GM23338 (cell line): ENCODE measurements at regions not wholly inside any gene's neighbourhood (a gene's known extent, or its start where the extent isn't known, plus 50 kb on each side); places are given as distances from the start of the nearest gene placed in this dataset.
A peak's percentile ranks its signal among the peaks of the same experiment; 100 is the strongest.
"Not testable (repeated sequence)": the region's sequence is repeated elsewhere in the genome, so short reads cannot be mapped to it uniquely, and the experiment has no call there.

Source experiments
- ATAC-seq: fragments of 200-7000 bp; cut with Tn5 transposase; 3 replicates; pipeline ENCODE4 v1.9.1; 2020
- DNase-seq: peaks from one replicate; pipeline ENCODE4 v3.0.0-alpha.2; 2015; ENCODE audit warnings: low spot score
- H2AFZ ChIP-seq: fragments of 200-600 bp; sonication (generic); 2 replicates; pipeline ENCODE4 v1.8.0; 2016; ENCODE audit warnings: antibody characterized with exemption, mild to moderate bottlenecking, moderate library complexity
- H3F3A ChIP-seq: fragments of 200-600 bp; sonication (generic); replicated peaks from 2 replicates; pipeline ENCODE4 v1.8.0; 2017; ENCODE audit warnings: antibody characterized with exemption, mixed run types, low read depth
- H3K27ac ChIP-seq: fragments of 200-600 bp; sonication (generic); 2 replicates; pipeline ENCODE4 v1.6.1; 2016; ENCODE audit warnings: low read depth
- H3K27me3 ChIP-seq: fragments of 200-600 bp; sonication (generic); 2 replicates; pipeline ENCODE4 v1.8.0; 2016; ENCODE audit warnings: mild to moderate bottlenecking, mixed run types, moderate library complexity; ENCODE audit not compliant: insufficient read depth
- H3K36me3 ChIP-seq: fragments of 200-600 bp; sonication (generic); 2 replicates; pipeline ENCODE4 v1.8.0; 2016; ENCODE audit warnings: mild to moderate bottlenecking; ENCODE audit not compliant: insufficient read depth
- H3K4me1 ChIP-seq: fragments of 200-600 bp; sonication (generic); 2 replicates; pipeline ENCODE4 v1.8.0; 2016; ENCODE audit warnings: mild to moderate bottlenecking, moderate library complexity; ENCODE audit not compliant: insufficient read depth
- H3K4me2 ChIP-seq: fragments of 200-600 bp; sonication (generic); 2 replicates; pipeline ENCODE4 v1.7.1; 2017; ENCODE audit warnings: mixed run types
- H3K4me3 ChIP-seq: fragments of 200-600 bp; sonication (generic); 2 replicates; pipeline ENCODE4 v1.6.1; 2016; ENCODE audit warnings: mixed run types
- H3K79me2 ChIP-seq: fragments of 200-600 bp; sonication (generic); replicated peaks from 2 replicates; pipeline ENCODE4 v1.8.0; 2017; ENCODE audit warnings: mild to moderate bottlenecking; ENCODE audit not compliant: insufficient read depth
- H3K9me2 ChIP-seq: fragments of 200-600 bp; sonication (generic); 2 replicates; pipeline ENCODE4 v1.8.0; 2017; ENCODE audit not compliant: insufficient read depth
- H4K20me1 ChIP-seq: fragments of 200-600 bp; sonication (generic); replicated peaks from 2 replicates; pipeline ENCODE4 v1.8.0; 2017; ENCODE audit warnings: mild to moderate bottlenecking; ENCODE audit not compliant: insufficient read depth
- H3K27ac Mint-ChIP-seq: 2 replicates; pipeline ENCODE4 v1.8.0; 2020; ENCODE audit warnings: inconsistent platforms, mild to moderate bottlenecking, moderate library complexity, mixed read lengths
- H3K27me3 Mint-ChIP-seq: 3 replicates; pipeline ENCODE4 v1.8.0; 2022; ENCODE audit warnings: low read depth, mild to moderate bottlenecking, moderate library complexity, mixed read lengths, inconsistent platforms; ENCODE audit not compliant: insufficient read depth, poor library complexity
- H3K36me3 Mint-ChIP-seq: 3 replicates; pipeline ENCODE4 v1.8.0; 2021; ENCODE audit warnings: low read depth, mild to moderate bottlenecking, inconsistent platforms, moderate library complexity, mixed read lengths
- H3K4me1 Mint-ChIP-seq: 3 replicates; pipeline ENCODE4 v1.8.0; 2020; ENCODE audit warnings: mild to moderate bottlenecking, inconsistent platforms, mixed read lengths
- H3K4me3 Mint-ChIP-seq: 3 replicates; pipeline ENCODE4 v1.8.0; 2021; ENCODE audit warnings: moderate library complexity, mild to moderate bottlenecking, inconsistent platforms, mixed read lengths
- H3K9me3 Mint-ChIP-seq: 3 replicates; pipeline ENCODE4 v1.8.0; 2020; ENCODE audit warnings: moderate library complexity, mild to moderate bottlenecking, inconsistent platforms, mixed read lengths
- CREB1 ChIP-seq: fragments of 250-450 bp; sonication (Bioruptor Pico); IDR thresholded peaks from 2 replicates; pipeline ENCODE4 v1.5.0; 2020; ENCODE audit warnings: low read depth, mild to moderate bottlenecking, moderate library complexity
- CTCF ChIP-seq, 2 experiments: fragments of 200-600 bp in 1 of 2; sonication (generic) in 1 of 2; conservative IDR thresholded peaks; 2 replicates each; pipeline versions ENCODE4 v1.5.1 to v1.6.1; 2016 to 2017; ENCODE audit warnings: antibody characterized with exemption in 2 of 2, low read depth in 2 of 2, mild to moderate bottlenecking in 2 of 2, moderate library complexity in 1 of 2
- ETS1 ChIP-seq: IDR thresholded peaks from 2 replicates; pipeline ENCODE4 v1.6.1; 2016; ENCODE audit warnings: antibody characterized with exemption
- EZH2 ChIP-seq: fragments of 200-600 bp; sonication (generic); IDR thresholded peaks from one replicate; pipeline ENCODE4 v1.8.0; 2017; ENCODE audit warnings: antibody characterized with exemption, mild to moderate bottlenecking, low read depth; ENCODE audit not compliant: unreplicated experiment
- JUNB ChIP-seq: IDR thresholded peaks from one replicate; pipeline ENCODE4 v1.6.1; 2016; ENCODE audit warnings: antibody characterized with exemption; ENCODE audit not compliant: unreplicated experiment
- ZNF114 ChIP-seq: fragments of 250-450 bp; sonication (Bioruptor Pico); IDR thresholded peaks from 2 replicates; pipeline ENCODE4 v1.5.0; 2020; ENCODE audit warnings: mild to moderate bottlenecking, moderate library complexity
- ZNF331 ChIP-seq: fragments of 250-450 bp; sonication (Bioruptor Pico); IDR thresholded peaks from 2 replicates; pipeline ENCODE4 v1.5.0; 2020; ENCODE audit warnings: low read depth, mild to moderate bottlenecking, moderate library complexity
- TF ChIP-seq, protein P1 (sequence below): fragments of 250-450 bp; sonication (Bioruptor Pico); IDR thresholded peaks from 2 replicates; pipeline ENCODE4 v1.5.0; 2020; ENCODE audit warnings: mild to moderate bottlenecking, moderate library complexity

GRCh38 chr11:121855138-121855537 is 260.9 kb downstream of the BLID start:
- not testable (repeated sequence) for H3K79me2 ChIP-seq, H2AFZ ChIP-seq, H3K4me1 ChIP-seq, H3K27me3 Mint-ChIP-seq, H3K4me2 ChIP-seq, H3K27ac Mint-ChIP-seq, H3K27ac ChIP-seq, H3F3A ChIP-seq, H3K4me3 Mint-ChIP-seq, H3K4me3 ChIP-seq, H3K27me3 ChIP-seq, H3K4me1 Mint-ChIP-seq, DNase-seq, ATAC-seq, H3K9me2 ChIP-seq, H4K20me1 ChIP-seq
- H3K36me3 ChIP-seq = peaks cover 21% of the 10 kb centered on the region
- H3K36me3 Mint-ChIP-seq = peaks cover 44% of the 10 kb centered on the region
- H3K9me3 Mint-ChIP-seq = peaks cover 50% of the 10 kb centered on the region

- no peak overlapping the region for H2AFZ ChIP-seq
- H3K27ac ChIP-seq = no peak overlapping the region
- peaks cover 7% of the 10 kb centered on the region for H3K9me2 ChIP-seq
- Mint-ChIP-seq H3K36me3 (no peaks in the 10 kb centered on the region), H3K27me3 (no peaks in the 10 kb centered on the region), H3K9me3 (no peaks in the 10 kb centered on the region; the same call in 2 of the 3 replicates), H3K4me3 (no peak overlapping the region), H3K4me1 (peaks cover 12% of the 10 kb centered on the region), H3K27ac (no peak overlapping the region)
- TF ChIP-seq EZH2 (no peak), ZNF331 (no peak), ZNF114 (CRISPR knock-in tag) (no peak), ETS1 (no peak)
- H3K36me3 ChIP-seq = no peaks in the 10 kb centered on the region
- no peaks in the 10 kb centered on the region for H3F3A ChIP-seq
- H3K27me3 ChIP-seq = no peaks in the 10 kb centered on the region
- H3K4me2 ChIP-seq = no peak overlapping the region
- no peak overlapping the region for H3K4me3 ChIP-seq
- peaks cover 14% of the 10 kb centered on the region for H3K4me1 ChIP-seq
- peak; percentile 7 for DNase-seq
- no peak for ATAC-seq
- H4K20me1 ChIP-seq = no peaks in the 10 kb centered on the region
- no peaks in the 10 kb centered on the region for H3K79me2 ChIP-seq
Measured at GRCh38 chr11:121844016-121844415, 272.0 kb downstream of the BLID start.

GRCh38 chr11:121842192-121842585 is 273.8 kb downstream of the BLID start:
- Mint-ChIP-seq H3K27ac (no peak overlapping the region), H3K4me3 (no peak overlapping the region), H3K36me3 (no peaks in the 10 kb centered on the region), H3K4me1 (peaks cover 12% of the 10 kb centered on the region), H3K27me3 (no peaks in the 10 kb centered on the region), H3K9me3 (no peaks in the 10 kb centered on the region)
- Histone ChIP-seq H3K4me1 (peaks cover 14% of the 10 kb centered on the region), H3K4me2 (peak overlapping the region; percentile 4), H3K36me3 (no peaks in the 10 kb centered on the region), H4K20me1 (no peaks in the 10 kb centered on the region), H2AFZ (peak overlapping the region; percentile 29; the same call in 1 of the 2 replicates), H3K79me2 (no peaks in the 10 kb centered on the region), H3K9me2 (peaks cover 7% of the 10 kb centered on the region), H3K27ac (no peak overlapping the region), H3F3A (no peaks in the 10 kb centered on the region), H3K27me3 (no peaks in the 10 kb centered on the region), H3K4me3 (no peak overlapping the region)
- DNase-seq (no peak), ATAC-seq (no peak)
- TF ChIP-seq EZH2 (no peak), ZNF331 (no peak), ZNF114 (CRISPR knock-in tag) (no peak), CTCF (conservative IDR thresholded peaks at IDR 0.05; ENCODE audit: low read depth in 2 of 2) (no peak), CREB1 (CRISPR knock-in tag) (no peak), JUNB (no peak)
- TF ChIP-seq, protein P1, sequence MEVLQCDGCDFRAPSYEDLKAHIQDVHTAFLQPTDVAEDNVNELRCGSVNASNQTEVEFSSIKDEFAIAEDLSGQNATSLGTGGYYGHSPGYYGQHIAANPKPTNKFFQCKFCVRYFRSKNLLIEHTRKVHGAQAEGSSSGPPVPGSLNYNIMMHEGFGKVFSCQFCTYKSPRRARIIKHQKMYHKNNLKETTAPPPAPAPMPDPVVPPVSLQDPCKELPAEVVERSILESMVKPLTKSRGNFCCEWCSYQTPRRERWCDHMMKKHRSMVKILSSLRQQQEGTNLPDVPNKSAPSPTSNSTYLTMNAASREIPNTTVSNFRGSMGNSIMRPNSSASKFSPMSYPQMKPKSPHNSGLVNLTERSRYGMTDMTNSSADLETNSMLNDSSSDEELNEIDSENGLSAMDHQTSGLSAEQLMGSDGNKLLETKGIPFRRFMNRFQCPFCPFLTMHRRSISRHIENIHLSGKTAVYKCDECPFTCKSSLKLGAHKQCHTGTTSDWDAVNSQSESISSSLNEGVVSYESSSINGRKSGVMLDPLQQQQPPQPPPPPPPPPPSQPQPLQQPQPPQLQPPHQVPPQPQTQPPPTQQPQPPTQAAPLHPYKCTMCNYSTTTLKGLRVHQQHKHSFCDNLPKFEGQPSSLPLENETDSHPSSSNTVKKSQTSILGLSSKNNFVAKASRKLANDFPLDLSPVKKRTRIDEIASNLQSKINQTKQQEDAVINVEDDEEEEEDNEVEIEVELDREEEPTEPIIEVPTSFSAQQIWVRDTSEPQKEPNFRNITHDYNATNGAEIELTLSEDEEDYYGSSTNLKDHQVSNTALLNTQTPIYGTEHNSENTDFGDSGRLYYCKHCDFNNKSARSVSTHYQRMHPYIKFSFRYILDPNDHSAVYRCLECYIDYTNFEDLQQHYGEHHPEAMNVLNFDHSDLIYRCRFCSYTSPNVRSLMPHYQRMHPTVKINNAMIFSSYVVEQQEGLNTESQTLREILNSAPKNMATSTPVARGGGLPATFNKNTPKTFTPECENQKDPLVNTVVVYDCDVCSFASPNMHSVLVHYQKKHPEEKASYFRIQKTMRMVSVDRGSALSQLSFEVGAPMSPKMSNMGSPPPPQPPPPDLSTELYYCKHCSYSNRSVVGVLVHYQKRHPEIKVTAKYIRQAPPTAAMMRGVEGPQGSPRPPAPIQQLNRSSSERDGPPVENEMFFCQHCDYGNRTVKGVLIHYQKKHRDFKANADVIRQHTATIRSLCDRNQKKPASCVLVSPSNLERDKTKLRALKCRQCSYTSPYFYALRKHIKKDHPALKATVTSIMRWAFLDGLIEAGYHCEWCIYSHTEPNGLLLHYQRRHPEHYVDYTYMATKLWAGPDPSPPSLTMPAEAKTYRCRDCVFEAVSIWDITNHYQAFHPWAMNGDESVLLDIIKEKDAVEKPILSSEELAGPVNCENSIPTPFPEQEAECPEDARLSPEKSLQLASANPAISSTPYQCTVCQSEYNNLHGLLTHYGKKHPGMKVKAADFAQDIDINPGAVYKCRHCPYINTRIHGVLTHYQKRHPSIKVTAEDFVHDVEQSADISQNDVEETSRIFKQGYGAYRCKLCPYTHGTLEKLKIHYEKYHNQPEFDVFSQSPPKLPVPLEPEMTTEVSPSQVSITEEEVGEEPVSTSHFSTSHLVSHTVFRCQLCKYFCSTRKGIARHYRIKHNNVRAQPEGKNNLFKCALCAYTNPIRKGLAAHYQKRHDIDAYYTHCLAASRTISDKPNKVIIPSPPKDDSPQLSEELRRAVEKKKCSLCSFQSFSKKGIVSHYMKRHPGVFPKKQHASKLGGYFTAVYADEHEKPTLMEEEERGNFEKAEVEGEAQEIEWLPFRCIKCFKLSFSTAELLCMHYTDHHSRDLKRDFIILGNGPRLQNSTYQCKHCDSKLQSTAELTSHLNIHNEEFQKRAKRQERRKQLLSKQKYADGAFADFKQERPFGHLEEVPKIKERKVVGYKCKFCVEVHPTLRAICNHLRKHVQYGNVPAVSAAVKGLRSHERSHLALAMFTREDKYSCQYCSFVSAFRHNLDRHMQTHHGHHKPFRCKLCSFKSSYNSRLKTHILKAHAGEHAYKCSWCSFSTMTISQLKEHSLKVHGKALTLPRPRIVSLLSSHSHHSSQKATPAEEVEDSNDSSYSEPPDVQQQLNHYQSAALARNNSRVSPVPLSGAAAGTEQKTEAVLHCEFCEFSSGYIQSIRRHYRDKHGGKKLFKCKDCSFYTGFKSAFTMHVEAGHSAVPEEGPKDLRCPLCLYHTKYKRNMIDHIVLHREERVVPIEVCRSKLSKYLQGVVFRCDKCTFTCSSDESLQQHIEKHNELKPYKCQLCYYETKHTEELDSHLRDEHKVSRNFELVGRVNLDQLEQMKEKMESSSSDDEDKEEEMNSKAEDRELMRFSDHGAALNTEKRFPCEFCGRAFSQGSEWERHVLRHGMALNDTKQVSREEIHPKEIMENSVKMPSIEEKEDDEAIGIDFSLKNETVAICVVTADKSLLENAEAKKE (CRISPR knock-in tag) = no peak
